ENCODE measurements at regions not wholly inside any gene's neighbourhood (a gene's known extent, or its start where the extent isn't known, plus 50 kb on each side); places are given as distances from the start of the nearest gene placed in this dataset.

DNA sequence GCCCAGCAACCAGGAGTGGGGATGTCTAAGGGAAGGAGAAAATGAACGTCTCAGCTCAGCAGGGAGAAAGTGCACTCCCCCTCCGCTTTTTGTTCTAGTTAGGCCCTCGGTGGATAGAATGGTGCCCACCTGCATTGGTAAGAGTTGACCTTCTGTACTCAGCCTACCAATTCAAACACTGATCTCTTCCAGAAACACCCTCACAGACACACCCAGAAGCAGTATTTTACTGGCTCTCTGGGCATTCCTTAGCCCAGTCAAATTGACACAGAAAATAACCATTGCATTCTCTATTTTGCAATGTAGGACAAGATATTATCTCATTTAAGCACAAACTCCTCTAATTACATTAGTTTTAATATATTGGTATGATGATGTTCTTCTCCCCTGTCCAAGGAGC is 106.1 kb upstream of the C7orf33 start:
- WGBS (ENCODE audit: insufficient coverage, low coverage, low lambda C conversion rate, missing lambda C conversion rate), result no CpG with 5 or more reads among the region's 3 CpGs

DNA sequence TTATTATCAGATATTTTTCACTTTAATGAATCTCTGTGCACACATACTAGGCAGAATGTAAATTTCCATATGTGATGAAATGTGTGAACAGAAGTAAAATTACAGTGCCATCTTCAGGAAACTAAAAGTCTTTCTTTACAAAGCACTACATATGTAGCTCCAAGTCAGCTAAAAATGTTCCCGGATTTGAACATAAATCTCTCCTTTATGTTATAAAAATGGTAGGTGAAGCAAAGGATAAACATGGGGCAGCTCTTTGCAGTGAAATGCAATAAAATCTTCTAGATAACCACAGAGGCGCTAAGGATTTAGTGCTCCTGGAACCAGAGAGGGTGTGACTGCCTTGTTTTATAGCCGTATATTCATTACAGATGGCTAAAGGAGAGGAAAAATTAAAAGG is 104.9 kb upstream of the C7orf33 start:
- TF ChIP-seq, protein P1, sequence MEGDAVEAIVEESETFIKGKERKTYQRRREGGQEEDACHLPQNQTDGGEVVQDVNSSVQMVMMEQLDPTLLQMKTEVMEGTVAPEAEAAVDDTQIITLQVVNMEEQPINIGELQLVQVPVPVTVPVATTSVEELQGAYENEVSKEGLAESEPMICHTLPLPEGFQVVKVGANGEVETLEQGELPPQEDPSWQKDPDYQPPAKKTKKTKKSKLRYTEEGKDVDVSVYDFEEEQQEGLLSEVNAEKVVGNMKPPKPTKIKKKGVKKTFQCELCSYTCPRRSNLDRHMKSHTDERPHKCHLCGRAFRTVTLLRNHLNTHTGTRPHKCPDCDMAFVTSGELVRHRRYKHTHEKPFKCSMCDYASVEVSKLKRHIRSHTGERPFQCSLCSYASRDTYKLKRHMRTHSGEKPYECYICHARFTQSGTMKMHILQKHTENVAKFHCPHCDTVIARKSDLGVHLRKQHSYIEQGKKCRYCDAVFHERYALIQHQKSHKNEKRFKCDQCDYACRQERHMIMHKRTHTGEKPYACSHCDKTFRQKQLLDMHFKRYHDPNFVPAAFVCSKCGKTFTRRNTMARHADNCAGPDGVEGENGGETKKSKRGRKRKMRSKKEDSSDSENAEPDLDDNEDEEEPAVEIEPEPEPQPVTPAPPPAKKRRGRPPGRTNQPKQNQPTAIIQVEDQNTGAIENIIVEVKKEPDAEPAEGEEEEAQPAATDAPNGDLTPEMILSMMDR (IDR thresholded peaks at IDR 0.05), result peak; percentile 34 to 43 (median 36)
- TF ChIP-seq POLR2A (IDR thresholded peaks at IDR 0.05), result no peak
- no peaks in the 10 kb centered on the region for H3K27me3 ChIP-seq
- ATAC-seq (peak in 1 of 4 donors; percentile 19), DNase-seq (no peak)
- H3K36me3 ChIP-seq, result no peaks in the 10 kb centered on the region
- H3K4me3 ChIP-seq, result no peak overlapping the region
- H3K27ac ChIP-seq, result no peak overlapping the region
- WGBS (ENCODE audit: insufficient coverage, low coverage, low lambda C conversion rate, missing lambda C conversion rate), result 48% methylated on average over 3 of the region's 3 CpGs
- intact Hi-C loops (cut with DNase I), result loop anchor here in 1 of 2 donors (10.0 kb wide), 1 partner anchor 221 kb away; no protein-coding TSS in a partner anchor
- no peaks in the 10 kb centered on the region for H3K9me3 ChIP-seq
- peaks cover 0 to 19% (median 4%) of the 10 kb centered on the region in 4 donors for H3K4me1 ChIP-seq

More for the DNA sequence above, 106.1 kb upstream of the C7orf33 start:
- H3K9me3 ChIP-seq, result no peaks in the 10 kb centered on the region
- no peak for DNase-seq
- ATAC-seq, result no peak
- peak overlapping the region in 1 of 3 donors; percentile 59 for H3K27ac ChIP-seq
- TF ChIP-seq POLR2A (IDR thresholded peaks at IDR 0.05), result no peak
- TF ChIP-seq, protein P1 (IDR thresholded peaks at IDR 0.05), result no peak
- H3K27me3 ChIP-seq, result no peaks in the 10 kb centered on the region
- H3K4me1 ChIP-seq, result peaks cover 0 to 30% (median 10%) of the 10 kb centered on the region in 4 donors
- H3K36me3 ChIP-seq, result no peaks in the 10 kb centered on the region
- no peak overlapping the region for H3K4me3 ChIP-seq
- intact Hi-C loops (cut with DNase I), result loop anchor here (5.0 to 10.0 kb wide), 2 partner anchors 197 to 220 kb away; no protein-coding TSS in a partner anchor

DNA sequence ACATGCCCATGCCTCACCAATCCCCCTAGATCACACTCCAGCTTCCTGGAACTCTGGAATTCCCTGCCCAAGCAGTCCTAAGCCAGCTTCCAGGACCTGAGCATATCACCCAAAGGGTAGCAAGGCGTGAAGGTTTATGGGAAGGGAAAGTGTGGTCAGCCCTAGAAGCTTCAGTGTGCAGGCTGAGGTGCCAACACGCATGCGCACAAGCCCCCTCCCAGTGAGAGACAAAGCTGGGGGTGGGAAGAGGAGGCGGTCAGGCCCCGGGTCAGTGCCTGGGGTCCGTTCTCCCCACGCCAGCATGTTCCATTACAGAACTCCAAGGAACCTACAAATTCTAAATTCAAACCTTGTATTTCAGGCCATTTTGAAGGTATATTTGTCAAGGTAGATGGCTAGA is 103.6 kb upstream of the C7orf33 start:
- H3K27me3 ChIP-seq, result no peaks in the 10 kb centered on the region
- H3K4me1 ChIP-seq, result peaks cover 0 to 8% (median under 1%) of the 10 kb centered on the region in 4 donors
- TF ChIP-seq POLR2A (IDR thresholded peaks at IDR 0.05), result no peak
- TF ChIP-seq, protein P1 (IDR thresholded peaks at IDR 0.05), result no peak
- intact Hi-C loops (cut with DNase I), result loop anchor here in 1 of 2 donors (10.0 kb wide), 1 partner anchor 222 kb away; no protein-coding TSS in a partner anchor
- DNase-seq (no peak), ATAC-seq (no peak)
- H3K27ac ChIP-seq, result no peak overlapping the region
- H3K9me3 ChIP-seq, result no peaks in the 10 kb centered on the region
- WGBS (ENCODE audit: insufficient coverage, low coverage, low lambda C conversion rate, missing lambda C conversion rate), result no CpG with 5 or more reads among the region's 7 CpGs
- H3K36me3 ChIP-seq, result no peaks in the 10 kb centered on the region
- no peak overlapping the region for H3K4me3 ChIP-seq

DNA sequence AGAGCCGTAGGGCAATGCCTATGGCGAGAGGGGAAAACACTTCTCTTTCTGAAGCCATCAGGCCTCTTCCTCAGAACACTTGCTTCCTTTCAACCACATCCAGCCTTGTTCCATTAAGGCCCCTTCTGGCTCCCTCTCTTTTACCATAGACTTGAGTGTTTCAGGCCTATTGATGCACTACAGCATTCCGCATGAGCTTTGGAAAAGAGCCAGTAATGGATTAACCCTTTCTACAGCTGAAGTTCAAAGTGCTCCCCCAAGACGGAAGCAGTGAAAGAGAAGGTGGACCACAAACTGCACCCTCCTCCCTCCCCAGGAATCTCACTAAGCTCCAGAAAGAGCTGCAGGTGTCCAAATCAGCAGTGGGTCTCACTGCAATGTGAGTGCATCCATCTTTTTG is 102.7 kb upstream of the C7orf33 start:
- no peaks in the 10 kb centered on the region for H3K9me3 ChIP-seq
- peaks cover 0 to 6% (median 0%) of the 10 kb centered on the region in 4 donors for H3K4me1 ChIP-seq
- H3K27me3 ChIP-seq, result no peaks in the 10 kb centered on the region
- ATAC-seq (no peak), DNase-seq (no peak)
- H3K36me3 ChIP-seq, result no peaks in the 10 kb centered on the region
- intact Hi-C loops (cut with DNase I), result loop anchor here in 1 of 2 donors (10.0 kb wide), 1 partner anchor 223 kb away; no protein-coding TSS in a partner anchor
- no peak for TF ChIP-seq POLR2A (IDR thresholded peaks at IDR 0.05)
- TF ChIP-seq, protein P1 (IDR thresholded peaks at IDR 0.05), result no peak
- no peak overlapping the region for H3K27ac ChIP-seq
- 70% methylated on average over 4 of the region's 4 CpGs for WGBS (ENCODE audit: insufficient coverage, low coverage, low lambda C conversion rate, missing lambda C conversion rate)
- no peak overlapping the region for H3K4me3 ChIP-seq
